ENCODE measurements at regions not wholly inside any gene's neighbourhood (a gene's known extent, or its start where the extent isn't known, plus 50 kb on each side); places are given as distances from the start of the nearest gene placed in this dataset.

DNA sequence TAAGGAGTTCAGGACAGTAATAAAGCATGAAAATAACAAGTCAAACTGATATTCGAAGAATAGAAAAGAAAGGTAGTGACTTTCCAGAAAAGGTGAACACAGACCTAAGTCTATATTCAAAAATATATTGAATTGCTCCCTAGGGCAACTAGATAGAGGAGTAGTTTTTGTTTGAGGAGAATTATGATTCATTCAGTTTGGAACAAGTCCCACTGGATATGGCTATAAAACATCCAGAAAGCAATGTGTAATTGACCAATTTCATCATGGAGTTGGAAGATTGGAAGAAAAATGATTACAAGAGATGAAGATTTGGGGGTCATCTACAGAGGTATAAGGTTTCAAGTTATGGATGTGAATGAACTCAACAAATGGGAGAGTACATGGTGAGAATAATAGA, 117.5 kb upstream of the ZNF462 start:
- Mint-ChIP-seq H3K4me1 (ENCODE audit: low read depth) (no peaks in the 10 kb centered on the region), H3K27me3 (ENCODE audit: low read depth) (no peaks in the 10 kb centered on the region), H3K9me3 (no peaks in the 10 kb centered on the region), H3K27ac (no peak overlapping the region), H3K36me3 (ENCODE audit: low read depth) (no peaks in the 10 kb centered on the region), H3K4me3 (no peak overlapping the region)
- no peak for DNase-seq (ENCODE audit: low spot score)

DNA sequence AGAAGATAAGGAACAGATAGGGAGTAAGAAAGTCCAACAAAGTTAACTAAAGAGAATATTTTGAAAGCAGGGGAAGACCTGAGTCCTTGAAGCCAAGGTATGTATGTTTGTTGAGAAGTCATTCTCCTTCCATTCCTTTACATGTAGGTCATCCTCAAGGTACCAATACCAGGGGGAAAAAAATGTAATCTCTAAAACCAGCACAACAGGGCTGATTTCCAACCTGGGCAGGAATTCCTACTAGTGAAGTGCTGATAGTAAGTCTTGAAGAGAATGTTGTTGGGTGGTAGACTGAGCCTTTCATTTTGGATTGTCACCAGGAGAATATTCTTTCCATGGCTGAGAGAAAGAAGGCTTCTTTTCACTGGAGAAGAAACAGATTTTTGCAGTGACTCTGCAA, 117.1 kb upstream of the ZNF462 start:
- Mint-ChIP-seq H3K4me1 (ENCODE audit: low read depth) (no peaks in the 10 kb centered on the region), H3K27ac (no peak overlapping the region), H3K36me3 (ENCODE audit: low read depth) (no peaks in the 10 kb centered on the region), H3K9me3 (no peaks in the 10 kb centered on the region), H3K27me3 (ENCODE audit: low read depth) (no peaks in the 10 kb centered on the region), H3K4me3 (no peak overlapping the region)
- DNase-seq (ENCODE audit: low spot score) = no peak

DNA sequence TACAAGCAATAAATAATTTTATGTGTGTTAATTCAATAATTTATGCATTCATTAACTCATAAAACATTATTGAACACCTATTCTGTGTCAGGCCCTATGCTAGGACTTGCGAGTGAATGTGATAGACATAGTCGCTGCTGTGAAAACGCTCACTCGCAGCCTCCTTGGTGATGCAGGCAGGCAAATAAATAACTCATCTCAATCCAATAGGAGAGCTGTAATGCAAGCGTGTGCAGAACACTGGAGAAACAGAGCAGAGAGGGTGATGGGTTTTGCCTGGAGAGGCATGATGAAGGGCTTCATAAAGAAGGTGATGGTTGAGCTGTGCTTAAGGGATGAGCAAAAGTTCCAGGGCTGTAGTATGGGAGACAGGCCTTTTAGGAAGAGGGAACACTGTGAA, 111.3 kb upstream of the ZNF462 start:
- Mint-ChIP-seq H3K9me3 (no peaks in the 10 kb centered on the region), H3K27me3 (ENCODE audit: low read depth) (no peaks in the 10 kb centered on the region)
- DNase-seq (ENCODE audit: low spot score) = no peak

DNA sequence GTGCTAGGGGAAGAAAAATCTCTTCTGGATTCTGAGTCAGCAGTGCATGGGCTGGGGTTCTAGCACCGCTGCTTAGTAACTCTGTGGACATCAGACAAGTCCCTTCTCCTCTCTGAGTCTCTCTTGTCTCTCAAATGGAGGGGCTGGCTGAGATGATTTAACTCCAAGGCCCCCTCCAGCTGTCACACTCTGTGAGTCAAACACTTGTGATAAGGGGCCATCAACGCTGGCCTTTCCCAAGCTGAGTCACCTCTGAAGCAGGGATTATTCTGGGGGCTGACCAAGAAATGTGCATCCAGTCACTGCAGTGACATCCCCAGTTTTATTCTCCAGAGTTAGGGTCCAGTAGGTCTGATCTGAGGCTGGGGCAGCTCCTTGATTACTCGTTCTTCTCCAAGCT, 110.4 kb upstream of the ZNF462 start:
- Mint-ChIP-seq H3K36me3 (ENCODE audit: low read depth) (no peaks in the 10 kb centered on the region), H3K27ac (no peak overlapping the region), H3K4me3 (no peak overlapping the region), H3K4me1 (ENCODE audit: low read depth) (peaks cover 5% of the 10 kb centered on the region), H3K9me3 (no peaks in the 10 kb centered on the region), H3K27me3 (ENCODE audit: low read depth) (no peaks in the 10 kb centered on the region)
- DNase-seq (ENCODE audit: low spot score) = no peak

More for the DNA sequence above, 111.3 kb upstream of the ZNF462 start:
- Mint-ChIP-seq H3K4me1 (ENCODE audit: low read depth) (peaks cover 5% of the 10 kb centered on the region), H3K36me3 (ENCODE audit: low read depth) (no peaks in the 10 kb centered on the region), H3K4me3 (no peak overlapping the region), H3K27ac (no peak overlapping the region)

DNA sequence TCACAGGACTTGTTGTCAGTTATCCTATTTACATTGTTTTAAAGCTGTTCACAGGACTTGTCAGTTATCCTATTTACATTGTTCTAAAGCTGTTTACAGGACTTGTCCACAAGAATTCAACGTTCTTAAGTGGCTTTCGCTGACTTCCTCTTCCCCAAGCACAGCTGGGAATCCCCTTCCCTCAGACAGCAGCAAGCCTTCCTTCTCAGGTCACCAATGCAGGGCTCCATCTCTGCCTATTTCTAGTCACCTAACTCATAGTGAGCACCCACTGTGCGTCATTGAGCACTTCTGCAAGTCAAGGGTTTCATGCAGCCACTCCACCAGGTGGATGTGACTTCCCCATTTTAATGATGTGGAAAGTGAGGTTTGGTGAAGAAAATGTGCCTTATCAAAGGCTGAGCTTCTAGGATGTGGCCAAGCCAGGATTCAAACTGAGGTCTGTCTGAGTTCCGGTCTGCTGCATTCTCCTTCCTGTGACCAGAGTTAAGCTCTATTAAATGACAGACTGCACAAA, 109.8 kb upstream of the ZNF462 start:
- Mint-ChIP-seq H3K36me3 (ENCODE audit: low read depth) (no peaks in the 10 kb centered on the region), H3K9me3 (no peaks in the 10 kb centered on the region), H3K4me3 (no peak overlapping the region), H3K27ac (no peak overlapping the region), H3K4me1 (ENCODE audit: low read depth) (peaks cover 5% of the 10 kb centered on the region), H3K27me3 (ENCODE audit: low read depth) (no peaks in the 10 kb centered on the region)
- no peak for DNase-seq (ENCODE audit: low spot score)

DNA sequence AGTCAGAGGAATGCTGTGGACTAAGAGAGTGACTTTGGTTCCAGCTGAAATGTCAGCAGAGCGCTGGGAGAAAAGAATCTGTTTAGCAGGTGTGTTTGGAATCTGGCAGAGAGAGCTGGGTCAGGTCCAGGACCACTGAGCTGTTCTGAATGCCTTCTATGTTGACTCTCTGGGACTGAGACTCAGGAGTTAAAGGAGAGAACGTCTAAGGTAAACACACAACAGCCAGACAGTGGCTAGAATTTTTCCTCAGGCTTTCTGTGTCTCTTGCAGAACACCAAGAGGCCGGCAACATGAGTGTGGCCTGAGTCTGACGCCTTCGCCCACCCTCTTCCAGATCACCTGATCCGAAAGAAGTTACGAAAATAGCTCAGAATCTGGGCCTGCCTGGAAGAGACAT, 107.2 kb upstream of the ZNF462 start:
- H3K4me3 Mint-ChIP-seq = no peak overlapping the region
- no peaks in the 10 kb centered on the region for H3K36me3 Mint-ChIP-seq (ENCODE audit: low read depth)
- no peak overlapping the region for H3K27ac Mint-ChIP-seq
- H3K4me1 Mint-ChIP-seq (ENCODE audit: low read depth) = peaks cover 5% of the 10 kb centered on the region
- H3K9me3 Mint-ChIP-seq = no peaks in the 10 kb centered on the region
- H3K27me3 Mint-ChIP-seq (ENCODE audit: low read depth) = no peaks in the 10 kb centered on the region
- DNase-seq (ENCODE audit: low spot score) = no peak

DNA sequence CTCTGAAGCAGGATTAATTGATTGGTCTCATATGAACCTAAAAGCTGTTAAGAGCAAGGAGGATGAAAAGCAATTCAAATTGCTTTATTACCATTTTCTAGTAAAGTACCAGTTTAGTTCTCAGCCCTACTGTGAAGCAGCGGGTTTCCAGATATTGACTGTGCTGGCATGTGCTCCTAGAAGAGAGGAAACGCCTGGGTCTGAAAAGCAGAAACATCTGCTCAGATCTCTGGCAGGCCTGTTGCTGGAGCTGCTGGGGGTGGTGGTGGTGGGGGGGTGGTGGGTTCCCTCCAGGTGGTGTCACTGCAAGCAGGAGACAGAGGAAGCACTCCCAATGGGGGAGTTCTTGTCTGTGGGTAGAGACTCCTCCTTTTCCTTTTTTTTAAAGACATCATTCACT, 105.5 kb upstream of the ZNF462 start:
- Mint-ChIP-seq H3K4me3 (no peak overlapping the region), H3K27me3 (ENCODE audit: low read depth) (no peaks in the 10 kb centered on the region), H3K27ac (no peak overlapping the region), H3K9me3 (no peaks in the 10 kb centered on the region), H3K36me3 (ENCODE audit: low read depth) (no peaks in the 10 kb centered on the region), H3K4me1 (ENCODE audit: low read depth) (peaks cover 5% of the 10 kb centered on the region)
- no peak for DNase-seq (ENCODE audit: low spot score)

DNA sequence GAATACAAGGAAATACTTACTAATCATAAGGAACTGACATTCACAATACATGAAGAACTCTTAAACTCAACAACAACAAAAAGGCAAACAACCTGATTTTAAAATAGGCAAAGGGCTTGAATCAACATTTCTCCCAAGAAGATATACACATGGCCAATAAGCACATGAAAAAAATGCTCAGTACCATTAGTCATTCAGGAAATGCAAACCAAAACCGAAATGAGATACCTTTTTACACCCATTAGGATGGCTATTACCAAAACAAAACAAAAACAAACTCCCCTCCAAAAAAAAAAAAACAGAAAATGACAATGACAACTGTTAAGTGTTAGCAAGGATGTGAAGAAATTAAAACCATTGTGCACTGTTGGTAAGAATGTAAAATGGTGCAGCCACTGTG, 104.1 kb upstream of the ZNF462 start:
- Mint-ChIP-seq H3K9me3 (no peaks in the 10 kb centered on the region), H3K27me3 (ENCODE audit: low read depth) (no peaks in the 10 kb centered on the region), H3K4me1 (ENCODE audit: low read depth) (no peaks in the 10 kb centered on the region), H3K27ac (no peak overlapping the region), H3K4me3 (no peak overlapping the region), H3K36me3 (ENCODE audit: low read depth) (no peaks in the 10 kb centered on the region)
- no peak for DNase-seq (ENCODE audit: low spot score)

DNA sequence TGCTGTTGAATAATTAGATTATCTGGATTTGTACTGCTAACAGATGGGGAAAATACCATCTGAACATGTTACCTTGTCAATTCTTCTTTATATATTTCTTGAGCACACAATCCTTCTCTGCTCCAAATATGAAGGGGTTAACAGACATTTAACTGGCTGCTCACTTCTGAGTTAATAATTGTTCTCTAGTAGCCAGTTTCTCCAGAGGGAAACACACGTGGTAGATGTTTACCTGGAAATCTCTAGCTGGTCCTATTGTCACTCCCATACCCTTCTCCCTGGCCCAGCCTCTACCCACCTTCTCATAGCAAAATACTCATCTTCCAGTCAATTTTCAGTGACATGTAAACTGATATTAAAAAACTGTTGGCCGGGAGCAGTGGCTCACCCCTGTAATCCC, 101.5 kb upstream of the ZNF462 start:
- no peak for DNase-seq (ENCODE audit: low spot score)
- Mint-ChIP-seq H3K4me1 (ENCODE audit: low read depth) (no peaks in the 10 kb centered on the region), H3K9me3 (no peaks in the 10 kb centered on the region), H3K4me3 (no peak overlapping the region), H3K36me3 (ENCODE audit: low read depth) (no peaks in the 10 kb centered on the region), H3K27me3 (ENCODE audit: low read depth) (no peaks in the 10 kb centered on the region), H3K27ac (no peak overlapping the region)

DNA sequence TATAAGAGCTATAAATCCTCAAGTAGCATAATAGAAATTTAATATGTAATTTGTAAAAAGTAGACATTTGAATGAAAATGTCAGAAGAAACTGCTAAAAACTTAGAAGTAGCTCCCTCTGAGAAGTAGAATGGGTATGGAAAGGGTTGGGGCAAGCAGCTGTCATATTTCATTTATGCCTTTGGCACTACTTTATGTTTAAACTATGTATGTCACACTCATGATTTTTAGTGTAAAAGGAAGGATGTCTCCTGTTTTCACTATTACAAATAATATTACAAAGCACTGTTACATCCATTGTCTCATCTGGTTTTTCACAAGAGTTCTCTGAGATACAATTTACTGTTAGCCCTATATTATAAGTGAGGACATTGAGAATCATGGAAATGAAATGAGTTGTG, 96.3 kb upstream of the ZNF462 start:
- no peak for DNase-seq (ENCODE audit: low spot score)
- Mint-ChIP-seq H3K4me3 (no peak overlapping the region), H3K9me3 (peaks cover 4% of the 10 kb centered on the region), H3K4me1 (ENCODE audit: low read depth) (no peaks in the 10 kb centered on the region), H3K27me3 (ENCODE audit: low read depth) (no peaks in the 10 kb centered on the region), H3K27ac (no peak overlapping the region), H3K36me3 (ENCODE audit: low read depth) (no peaks in the 10 kb centered on the region)

DNA sequence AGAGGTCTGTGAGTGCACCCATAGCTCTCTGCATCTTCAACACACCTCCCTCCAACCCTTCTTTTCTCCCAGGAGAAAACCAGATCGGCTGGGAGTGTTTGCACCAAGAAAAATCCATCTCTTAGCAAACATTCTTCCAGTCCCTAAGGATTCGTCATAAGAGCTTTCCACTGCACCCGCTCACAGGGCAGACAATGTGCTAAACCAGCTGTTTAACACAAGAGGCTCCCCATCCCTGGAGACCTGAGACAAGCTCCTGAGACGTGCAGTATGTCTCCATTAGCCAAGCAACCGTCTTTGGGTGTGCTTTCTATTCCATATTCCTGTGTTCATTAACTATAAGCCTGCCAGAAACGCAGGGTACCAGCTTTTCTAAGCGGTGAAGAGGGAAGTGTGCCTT, 93.6 kb upstream of the ZNF462 start:
- Mint-ChIP-seq H3K27me3 (ENCODE audit: low read depth) (no peaks in the 10 kb centered on the region), H3K36me3 (ENCODE audit: low read depth) (no peaks in the 10 kb centered on the region), H3K9me3 (peaks cover 4% of the 10 kb centered on the region), H3K27ac (no peak overlapping the region), H3K4me3 (no peak overlapping the region), H3K4me1 (ENCODE audit: low read depth) (no peaks in the 10 kb centered on the region)
- DNase-seq (ENCODE audit: low spot score) = no peak

DNA sequence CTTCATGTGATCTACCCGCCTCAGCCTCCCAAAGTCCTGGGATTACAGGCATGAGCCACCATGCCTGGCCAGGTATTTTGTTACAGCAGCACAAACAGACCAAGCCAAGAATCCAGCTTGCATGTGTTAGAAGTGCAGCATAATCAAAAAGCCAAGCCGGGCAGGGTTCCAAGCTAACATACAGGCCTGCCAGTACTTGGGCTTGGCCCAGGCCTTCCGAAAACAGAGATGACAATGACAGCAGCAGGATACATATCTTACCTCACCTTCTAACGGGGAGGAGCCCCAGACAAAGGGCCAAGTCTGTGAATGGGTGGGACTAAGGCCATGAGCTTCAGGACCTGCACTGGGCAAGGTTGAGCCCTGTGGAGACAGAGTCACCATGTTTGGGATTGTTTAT, 91.4 kb upstream of the ZNF462 start:
- no peak for DNase-seq (ENCODE audit: low spot score)
- Mint-ChIP-seq H3K36me3 (ENCODE audit: low read depth) (no peaks in the 10 kb centered on the region), H3K27ac (no peak overlapping the region), H3K4me3 (no peak overlapping the region), H3K9me3 (peaks cover 4% of the 10 kb centered on the region), H3K27me3 (ENCODE audit: low read depth) (no peaks in the 10 kb centered on the region), H3K4me1 (ENCODE audit: low read depth) (no peaks in the 10 kb centered on the region)

DNA sequence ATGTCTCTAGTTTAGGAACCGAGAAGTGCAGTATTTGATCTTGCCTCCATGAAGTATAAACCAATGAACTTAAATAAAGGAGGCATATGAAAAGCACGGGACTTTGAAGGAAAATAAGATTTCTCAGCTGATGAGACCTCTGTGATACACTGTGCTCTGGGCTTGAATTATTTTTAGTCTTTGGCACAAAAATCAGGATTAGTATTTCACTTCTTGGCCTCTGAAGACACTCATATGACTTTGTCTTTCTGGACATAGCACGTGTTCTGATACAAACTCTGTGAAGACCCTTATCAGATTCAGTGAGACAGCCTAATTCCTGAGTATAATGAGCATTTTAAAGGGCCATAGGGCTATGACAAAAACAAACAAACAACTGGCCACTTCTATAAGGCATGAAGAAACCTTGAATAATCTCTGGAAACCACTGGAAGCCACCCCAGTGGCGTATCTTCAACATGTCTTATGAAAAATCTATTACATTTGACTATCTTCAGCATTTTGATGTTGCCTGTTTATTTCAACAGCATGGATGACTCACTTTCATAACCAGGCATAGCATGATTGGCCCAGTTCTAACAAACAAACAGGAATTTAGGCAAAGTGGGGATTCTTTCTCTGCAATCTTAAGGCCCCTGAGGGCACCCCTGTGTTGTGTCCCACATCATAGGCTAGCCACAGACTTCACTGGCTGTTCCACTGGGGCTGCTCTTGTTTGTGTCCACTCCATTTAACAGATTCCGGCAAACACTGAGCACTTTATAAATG, 90.3 kb upstream of the ZNF462 start:
- H3K27ac Mint-ChIP-seq = no peak overlapping the region
- DNase-seq (ENCODE audit: low spot score) = no peak
- no peaks in the 10 kb centered on the region for H3K27me3 Mint-ChIP-seq (ENCODE audit: low read depth)
- H3K9me3 Mint-ChIP-seq = peaks cover 4% of the 10 kb centered on the region
- no peaks in the 10 kb centered on the region for H3K36me3 Mint-ChIP-seq (ENCODE audit: low read depth)
- no peaks in the 10 kb centered on the region for H3K4me1 Mint-ChIP-seq (ENCODE audit: low read depth)
- no peak overlapping the region for H3K4me3 Mint-ChIP-seq

DNA sequence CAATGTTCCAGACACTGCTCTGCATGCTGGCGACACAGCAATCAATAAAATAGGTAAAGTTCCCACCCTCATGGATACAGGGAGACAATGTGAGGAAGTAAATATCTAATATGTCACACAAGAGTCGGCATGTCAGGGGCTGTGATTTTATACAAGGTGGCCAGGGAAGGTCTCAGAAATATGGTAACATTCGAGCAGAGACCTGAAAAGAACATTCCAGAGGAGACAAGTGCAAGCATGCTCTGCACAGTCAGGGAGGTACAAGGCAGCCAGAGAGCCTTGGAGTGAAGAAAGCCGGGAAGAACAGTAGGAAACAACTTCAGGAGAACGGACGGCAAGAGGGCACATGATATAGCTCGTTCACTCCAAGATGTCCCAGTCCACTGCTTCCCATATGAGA, 89.2 kb upstream of the ZNF462 start:
- H3K4me3 Mint-ChIP-seq = no peak overlapping the region
- no peaks in the 10 kb centered on the region for H3K27me3 Mint-ChIP-seq (ENCODE audit: low read depth)
- no peak overlapping the region for H3K27ac Mint-ChIP-seq
- H3K36me3 Mint-ChIP-seq (ENCODE audit: low read depth) = no peaks in the 10 kb centered on the region
- H3K9me3 Mint-ChIP-seq = peaks cover 4% of the 10 kb centered on the region
- no peak for DNase-seq (ENCODE audit: low spot score)
- no peaks in the 10 kb centered on the region for H3K4me1 Mint-ChIP-seq (ENCODE audit: low read depth)

DNA sequence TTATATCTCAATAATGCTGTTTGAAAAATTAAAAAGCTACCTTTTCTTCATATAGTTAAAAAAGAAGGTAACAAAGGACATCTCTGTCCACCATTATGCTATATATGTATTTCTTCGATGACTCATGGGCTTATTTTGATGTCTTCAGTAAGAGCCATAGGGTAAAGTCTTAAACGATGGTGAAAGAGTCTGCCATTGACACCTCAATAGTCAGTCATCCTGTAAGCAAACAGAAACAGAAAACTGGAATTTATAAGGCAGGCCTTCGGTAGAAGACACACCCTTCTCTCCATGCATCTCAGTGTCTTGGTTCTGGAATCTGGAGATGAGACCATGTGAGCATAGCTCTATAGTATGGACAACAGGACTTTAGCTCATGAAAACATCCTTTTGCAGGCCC, 87.0 kb upstream of the ZNF462 start:
- H3K4me1 Mint-ChIP-seq (ENCODE audit: low read depth) = no peaks in the 10 kb centered on the region
- H3K27ac Mint-ChIP-seq = no peak overlapping the region
- DNase-seq (ENCODE audit: low spot score) = no peak
- H3K4me3 Mint-ChIP-seq = no peak overlapping the region
- H3K36me3 Mint-ChIP-seq (ENCODE audit: low read depth) = no peaks in the 10 kb centered on the region
- no peaks in the 10 kb centered on the region for H3K9me3 Mint-ChIP-seq
- H3K27me3 Mint-ChIP-seq (ENCODE audit: low read depth) = no peaks in the 10 kb centered on the region

Data from T-helper 2 cell treated with Interferon-gamma antibody and Interleukin-4, amounts not matched to agents 5 μg/mL and 100 μg/mL, for 36 hours (primary cell).